Ascending aorta (tissue), 2 donors: ENCODE measurements at regions not wholly inside any gene's neighbourhood (a gene's known extent, or its start where the extent isn't known, plus 50 kb on each side); places are given as distances from the start of the nearest gene placed in this dataset.

Experiments
- DNase-seq, 2 donors: peaks; one replicate each; pipeline ENCODE4 v3.0.0-alpha.2; 2019; ENCODE audit warnings: low spot score in 2 of 2
- H3K27ac ChIP-seq, 2 donors: fragments of 200-600 bp; sonication (generic); one replicate each; pipeline ENCODE4 v1.5.1; 2016 to 2017; ENCODE audit warnings: mild to moderate bottlenecking in 1 of 2
- H3K27me3 ChIP-seq: fragments of 200-600 bp; sonication (generic); one replicate; pipeline ENCODE4 v1.5.1; 2017
- H3K36me3 ChIP-seq, 2 donors: fragments of 200-600 bp; sonication (generic); one replicate each; pipeline ENCODE4 v1.5.1; 2016
- H3K4me1 ChIP-seq, 2 donors: fragments of 200-600 bp; sonication (generic); one replicate each; pipeline ENCODE4 v1.5.1; 2016 to 2017; ENCODE audit warnings: mild to moderate bottlenecking in 1 of 2
- H3K4me3 ChIP-seq, 2 donors: fragments of 200-600 bp; sonication (generic); one replicate each; pipeline ENCODE4 v1.5.1; 2016 to 2017; ENCODE audit warnings: mild to moderate bottlenecking in 1 of 2
- H3K9me3 ChIP-seq, 2 donors: fragments of 200-600 bp; sonication (generic); one replicate each; pipeline ENCODE4 v1.5.1; 2016
- CTCF ChIP-seq, 3 experiments: fragments of 200-600 bp in 2 of 3; fragments of 450-650 bp in 1 of 3; sonication (generic) in 2 of 3; IDR thresholded peaks; one replicate each; pipeline ENCODE4 v1.5.1; 2016 to 2019; ENCODE audit warnings: antibody characterized with exemption in 3 of 3, mild to moderate bottlenecking in 1 of 3, moderate library complexity in 1 of 3
- intact Hi-C: fragments of 100-400 bp; cut with DNase I; formaldehyde crosslinking; loops from one replicate; pipeline ENCODE4 v1.15.1; 2023

GRCh38 chr6:7042654-7043545, 64.9 kb upstream of the RREB1 start:
- TF ChIP-seq CTCF (IDR thresholded peaks at IDR 0.05) = no peak
- no peaks in the 10 kb centered on the region for H3K27me3 ChIP-seq
- H3K4me1 ChIP-seq = no peaks in the 10 kb centered on the region
- no peaks in the 10 kb centered on the region for H3K36me3 ChIP-seq
- no peak overlapping the region for H3K4me3 ChIP-seq
- intact Hi-C loops = no loop called here
- no peaks in the 10 kb centered on the region for H3K9me3 ChIP-seq
- no peak for DNase-seq
- no peak overlapping the region for H3K27ac ChIP-seq

- Histone ChIP-seq H3K4me3 (no peak overlapping the region), H3K4me1 (no peaks in the 10 kb centered on the region), H3K9me3 (no peaks in the 10 kb centered on the region), H3K36me3 (no peaks in the 10 kb centered on the region), H3K27me3 (no peaks in the 10 kb centered on the region), H3K27ac (no peak overlapping the region)
- intact Hi-C loops = no loop called here
- DNase-seq = no peak
- TF ChIP-seq CTCF (IDR thresholded peaks at IDR 0.05) = no peak
These were observed 62.4 kb upstream of the RREB1 start for GRCh38 chr6:7045331-7045730.

- DNase-seq = no peak
- H3K4me1 ChIP-seq = no peaks in the 10 kb centered on the region
- no peaks in the 10 kb centered on the region for H3K36me3 ChIP-seq
- no peaks in the 10 kb centered on the region for H3K9me3 ChIP-seq
- TF ChIP-seq CTCF (IDR thresholded peaks at IDR 0.05) = no peak
- intact Hi-C loops = no loop called here
- H3K27ac ChIP-seq = no peak overlapping the region
- H3K4me3 ChIP-seq = no peak overlapping the region
- no peaks in the 10 kb centered on the region for H3K27me3 ChIP-seq
These were observed 62.0 kb upstream of the RREB1 start for GRCh38 chr6:7045746-7046145.

DNA sequence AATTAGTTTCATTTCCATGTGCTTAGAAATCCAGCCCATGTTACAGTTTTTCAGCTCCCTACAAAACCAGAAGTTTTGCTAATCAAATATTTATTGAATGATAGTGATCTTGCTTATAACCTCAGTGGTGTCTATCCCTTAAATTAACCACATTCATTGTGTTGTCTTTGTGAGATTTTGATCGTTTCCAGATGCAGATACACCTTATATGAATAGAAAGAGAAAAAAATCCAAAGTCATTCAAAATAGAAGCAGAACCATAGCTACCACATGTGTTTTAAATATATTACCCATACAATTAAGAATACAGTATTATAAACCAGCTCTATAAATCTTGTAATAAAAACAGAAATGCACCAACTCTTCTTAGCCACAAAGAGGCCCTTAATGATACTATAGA, 60.6 kb upstream of the RREB1 start:
- H3K4me3 ChIP-seq = no peak overlapping the region
- H3K36me3 ChIP-seq = no peaks in the 10 kb centered on the region
- TF ChIP-seq CTCF (IDR thresholded peaks at IDR 0.05) = no peak
- no peak for DNase-seq
- no peak overlapping the region for H3K27ac ChIP-seq
- intact Hi-C loops = no loop called here
- peaks cover 3 to 10% of the 10 kb centered on the region in 2 donors for H3K4me1 ChIP-seq
- no peaks in the 10 kb centered on the region for H3K9me3 ChIP-seq
- H3K27me3 ChIP-seq = no peaks in the 10 kb centered on the region

- no peaks in the 10 kb centered on the region for H3K27me3 ChIP-seq
- peaks cover 3 to 13% of the 10 kb centered on the region in 2 donors for H3K4me1 ChIP-seq
- no peak for TF ChIP-seq CTCF (IDR thresholded peaks at IDR 0.05)
- no peak for DNase-seq
- intact Hi-C loops = no loop called here
- no peaks in the 10 kb centered on the region for H3K36me3 ChIP-seq
- H3K9me3 ChIP-seq = no peaks in the 10 kb centered on the region
- H3K27ac ChIP-seq = no peak overlapping the region
- no peak overlapping the region for H3K4me3 ChIP-seq
These were observed 59.8 kb upstream of the RREB1 start for GRCh38 chr6:7047966-7048365.
